NCI-H1694 (cell line): ENCODE measurements at regions not wholly inside any gene's neighbourhood (a gene's known extent, or its start where the extent isn't known, plus 50 kb on each side); places are given as distances from the start of the nearest gene placed in this dataset.
"Not testable (repeated sequence)": the region's sequence is repeated elsewhere in the genome, so short reads cannot be mapped to it uniquely, and the experiment has no call there.

Experiments used
- DNase-seq: peaks from one replicate; lab custom pipeline; 2025; lab: John Stamatoyannopoulos, UW

DNA sequence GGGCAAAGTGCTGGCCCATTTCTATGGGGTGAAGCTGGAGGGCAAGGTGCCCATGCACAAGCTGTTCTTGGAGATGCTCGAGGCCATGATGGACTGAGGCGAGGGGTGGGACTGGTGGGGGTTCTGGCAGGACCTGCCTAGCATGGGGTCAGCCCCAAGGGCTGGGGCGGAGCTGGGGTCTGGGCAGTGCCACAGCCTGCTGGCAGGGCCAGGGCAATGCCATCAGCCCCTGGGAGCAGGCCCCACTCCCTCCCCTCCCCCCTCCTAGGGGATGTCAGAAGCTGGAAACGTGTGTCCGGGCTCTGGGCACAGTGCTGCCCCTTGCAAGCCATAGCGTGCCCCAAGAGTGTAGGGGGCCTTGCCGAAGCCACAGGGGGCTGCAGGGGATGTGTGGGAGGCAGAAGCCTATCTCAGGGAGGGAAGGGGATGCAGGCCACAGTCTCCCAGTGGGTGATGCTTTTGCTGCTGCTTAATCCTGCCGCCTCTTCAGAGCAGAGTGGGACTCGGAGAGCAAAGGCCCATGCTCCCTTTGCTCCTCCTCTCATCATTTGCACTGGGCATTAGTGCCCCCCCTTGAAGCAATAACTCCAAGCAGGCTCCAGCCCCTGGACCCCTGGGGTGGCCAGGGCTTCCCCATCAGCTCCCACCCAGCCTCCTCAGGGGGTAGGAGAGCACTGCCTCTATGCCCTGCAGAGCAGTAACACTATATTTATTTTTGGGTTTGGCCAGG lies 85.2 kb downstream of the MRPL57 start:
- DNase-seq: not testable (repeated sequence)

DNA sequence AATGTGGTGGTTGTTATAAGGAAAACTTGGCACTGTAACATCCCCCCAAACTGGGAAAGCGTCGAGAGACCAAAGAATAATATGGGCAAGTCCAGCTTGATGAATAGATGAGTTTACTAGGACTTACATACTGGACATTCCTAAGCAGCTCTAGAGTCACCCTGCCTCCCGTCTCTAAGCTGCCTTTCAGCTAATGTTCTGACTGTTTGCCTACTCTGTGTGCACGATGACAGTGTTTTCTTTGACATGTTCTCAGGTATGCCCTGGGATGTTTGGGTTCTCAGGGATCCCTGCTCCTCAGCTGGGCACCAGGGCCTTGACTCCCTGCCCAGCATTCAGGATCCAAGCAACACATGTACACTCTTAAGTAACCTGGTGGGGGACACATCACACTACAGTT lies 87.5 kb downstream of the MRPL57 start:
- not testable (repeated sequence) for DNase-seq

DNA sequence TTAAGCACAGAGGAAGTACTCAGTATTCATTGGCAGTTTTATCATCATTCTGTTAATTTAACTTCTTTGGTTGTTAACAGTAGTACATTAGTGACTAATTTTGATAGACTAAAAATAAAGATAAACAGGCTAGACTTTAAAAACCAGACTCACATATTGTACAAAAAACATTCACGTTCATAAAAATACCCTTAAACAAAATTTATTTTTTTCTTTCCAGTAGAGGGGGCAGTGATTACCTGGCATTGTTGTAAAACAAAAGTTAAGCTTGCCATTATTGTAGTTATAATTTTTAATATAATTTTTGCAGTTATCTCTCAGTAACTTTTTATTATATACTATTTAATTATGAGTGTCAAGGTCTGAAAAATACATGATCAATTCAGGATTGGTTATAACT lies 92.0 kb downstream of the MRPL57 start:
- DNase-seq: not testable (repeated sequence)

DNA sequence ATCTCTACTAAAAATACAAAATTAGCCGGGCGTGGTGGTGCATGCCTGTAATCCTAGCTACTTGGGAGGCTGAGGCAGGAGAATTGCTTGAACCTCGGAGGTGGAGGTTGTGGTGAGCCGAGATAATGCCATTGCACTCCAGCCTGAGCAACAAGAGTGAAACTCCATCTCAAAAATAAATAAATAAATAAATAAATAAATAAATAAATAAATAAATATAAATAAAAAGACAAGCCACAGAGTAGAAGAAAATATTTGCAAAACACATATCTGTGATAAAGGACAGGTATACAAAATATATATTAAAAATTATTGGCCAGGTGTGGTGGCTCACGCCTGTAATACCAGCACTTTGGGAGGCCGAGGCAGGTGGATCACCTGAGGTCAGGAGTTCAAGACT lies 96.0 kb downstream of the MRPL57 start:
- not testable (repeated sequence) for DNase-seq

DNA sequence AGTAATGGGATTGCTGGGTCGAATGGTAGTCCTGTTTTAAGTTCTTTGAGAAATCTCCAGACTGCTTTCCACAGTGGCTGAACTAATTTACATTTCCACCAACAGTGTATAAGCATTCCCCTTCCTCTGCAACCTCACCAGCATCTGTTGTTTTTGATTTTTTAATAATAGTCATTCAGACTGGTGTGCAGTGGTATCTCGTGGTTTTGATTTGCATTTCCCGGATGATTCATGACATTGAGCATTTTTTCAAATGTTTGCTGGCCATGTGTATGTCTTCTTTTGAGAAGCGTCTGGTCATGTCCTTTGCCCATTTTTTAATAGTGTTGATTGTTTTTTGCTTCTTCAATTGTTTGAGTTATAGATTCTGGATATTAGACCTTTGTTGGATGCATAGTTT lies 98.0 kb downstream of the MRPL57 start:
- DNase-seq: not testable (repeated sequence)

DNA sequence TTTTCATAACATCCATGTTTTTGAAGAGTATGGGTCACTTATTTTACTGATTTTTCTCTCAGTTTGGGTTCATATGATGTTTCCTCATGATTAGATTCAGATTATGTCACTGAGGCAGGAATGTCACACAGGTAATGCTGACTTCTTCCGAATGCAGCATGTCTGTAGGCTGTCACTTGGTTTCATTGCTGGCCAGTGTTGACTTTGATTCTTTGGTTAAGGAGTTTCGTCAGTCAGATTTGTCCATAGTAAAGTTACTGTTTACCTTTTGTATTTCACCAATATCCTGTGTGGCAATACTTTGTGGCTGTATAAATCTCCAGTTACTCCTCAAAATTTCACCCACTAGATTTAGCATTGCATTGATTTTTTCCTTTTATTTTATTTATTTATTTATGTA lies 105.6 kb downstream of the MRPL57 start:
- no peak for DNase-seq

DNA sequence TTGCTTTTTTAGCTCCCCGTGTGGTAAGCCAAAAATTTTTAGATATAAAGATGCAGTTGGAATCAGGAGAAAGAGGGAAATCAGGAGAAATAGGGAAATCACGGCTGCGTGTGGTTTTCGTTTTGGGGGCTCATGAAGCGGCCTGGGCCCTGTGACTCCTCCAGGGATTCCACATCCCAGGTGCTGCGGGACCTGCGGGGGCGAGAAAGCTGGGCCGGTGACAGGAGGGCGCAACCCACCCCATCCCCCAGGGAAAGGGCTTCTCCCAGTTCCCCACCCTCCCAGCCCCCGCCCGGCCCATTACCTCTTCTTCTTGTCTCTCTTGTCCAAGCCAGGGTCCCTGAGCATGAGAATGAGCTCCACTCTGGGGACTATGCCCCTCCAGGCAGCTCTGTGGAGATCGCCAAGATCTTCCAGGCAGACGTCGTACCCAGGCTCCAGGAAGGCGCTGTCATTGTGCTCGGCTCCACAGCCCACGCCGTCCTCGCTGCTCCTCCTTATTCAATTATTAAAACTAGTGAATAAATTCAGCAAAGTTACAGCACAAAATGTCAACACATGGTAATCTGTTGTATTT lies 111.0 kb downstream of the MRPL57 start:
- no peak for DNase-seq

DNA sequence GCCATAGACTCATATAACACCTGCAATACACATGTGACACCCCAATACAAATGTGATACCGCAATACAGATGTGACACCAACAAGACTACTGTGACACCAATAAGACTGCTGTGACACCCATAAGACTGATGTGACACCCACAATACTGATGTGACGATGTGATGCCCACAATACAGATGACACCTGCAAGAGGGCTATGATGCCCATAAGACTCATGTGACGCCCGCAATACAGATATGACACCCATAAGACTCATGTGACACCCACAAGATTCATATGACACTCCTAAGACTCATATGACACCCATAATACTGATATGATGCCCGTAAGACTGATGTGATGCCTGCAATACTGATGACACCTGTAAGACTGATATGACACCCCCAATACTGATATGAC lies 113.0 kb downstream of the MRPL57 start:
- no peak for DNase-seq

DNA sequence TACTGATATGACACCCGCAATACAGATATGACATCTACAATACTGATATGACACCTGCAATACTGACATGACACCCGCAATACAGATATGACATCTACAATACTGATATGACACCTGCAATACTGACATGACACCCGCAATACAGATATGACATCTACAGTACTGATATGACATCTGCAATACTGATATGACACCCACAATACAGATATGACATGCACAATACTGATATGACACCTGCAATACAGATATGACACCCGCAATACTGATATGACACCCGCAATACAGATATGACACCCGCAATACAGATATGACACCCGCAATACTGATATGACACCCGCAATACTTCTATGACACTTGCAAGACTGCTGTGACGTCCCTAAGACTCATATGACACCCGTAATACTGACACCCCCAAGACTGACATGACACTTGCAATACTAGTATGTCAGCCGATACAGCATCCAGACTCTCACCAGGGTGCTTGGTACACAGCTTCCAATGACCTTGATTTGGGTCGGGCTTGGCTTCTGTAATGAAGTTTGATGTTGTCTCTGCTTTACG lies 114.1 kb downstream of the MRPL57 start:
- not testable (repeated sequence) for DNase-seq

DNA sequence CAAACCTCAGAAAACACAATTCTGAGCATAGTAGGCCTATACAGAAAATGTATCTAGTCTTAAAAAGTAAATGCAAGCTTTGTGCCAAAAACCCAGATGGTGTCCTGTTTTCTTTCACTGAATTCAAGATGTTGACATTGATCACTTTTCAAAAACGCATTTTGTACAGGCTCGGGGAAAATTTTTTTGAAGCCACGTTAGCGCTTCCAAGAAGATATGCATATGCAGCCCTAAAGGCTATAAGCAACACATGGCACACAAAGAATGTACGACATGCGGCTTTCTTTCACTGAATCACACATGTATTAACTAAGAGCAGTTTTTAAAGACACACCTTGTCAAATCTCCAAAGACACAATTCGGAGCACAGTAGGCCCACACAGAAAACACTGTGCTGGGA lies 115.4 kb downstream of the MRPL57 start:
- no peak for DNase-seq

DNA sequence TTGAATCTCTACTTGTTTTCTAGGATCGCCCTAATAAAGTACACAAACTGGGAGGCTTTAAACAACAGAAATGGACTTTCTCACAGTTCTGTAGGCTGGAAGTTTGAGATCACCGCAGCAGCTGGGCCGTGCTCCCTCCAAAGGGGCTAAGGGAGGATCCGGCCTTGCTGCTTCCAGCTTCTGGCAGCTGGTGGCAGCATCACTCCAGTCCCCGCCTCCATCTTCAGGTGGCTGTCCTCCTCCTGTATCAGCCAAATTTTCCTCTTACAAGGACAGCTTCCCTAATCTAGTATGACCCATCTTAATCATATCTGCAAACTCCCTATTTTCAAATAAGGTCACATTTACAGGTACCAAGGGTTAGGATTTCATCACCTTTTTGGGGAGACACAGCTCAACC lies 120.5 kb downstream of the MRPL57 start:
- not testable (repeated sequence) for DNase-seq

DNA sequence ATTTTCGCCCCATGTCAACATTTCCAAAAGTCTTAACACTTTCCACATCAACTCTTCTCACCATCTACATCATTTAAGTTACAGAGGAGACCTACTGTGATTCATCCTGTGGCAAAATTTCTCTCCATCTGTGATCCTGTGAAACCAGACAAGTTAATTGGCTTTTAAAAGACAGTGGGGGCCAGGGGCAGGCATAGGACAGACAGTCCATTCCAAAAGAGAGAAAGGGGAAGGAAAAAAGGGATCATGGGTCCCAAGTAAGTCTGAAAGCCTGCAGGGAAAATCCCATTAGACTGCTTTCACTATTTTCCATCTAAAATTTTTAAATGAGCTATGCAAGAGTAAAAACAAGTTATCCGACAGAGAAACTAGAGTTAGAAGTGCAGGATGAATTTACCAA lies 121.0 kb downstream of the MRPL57 start:
- peak; percentile 4 for DNase-seq

DNA sequence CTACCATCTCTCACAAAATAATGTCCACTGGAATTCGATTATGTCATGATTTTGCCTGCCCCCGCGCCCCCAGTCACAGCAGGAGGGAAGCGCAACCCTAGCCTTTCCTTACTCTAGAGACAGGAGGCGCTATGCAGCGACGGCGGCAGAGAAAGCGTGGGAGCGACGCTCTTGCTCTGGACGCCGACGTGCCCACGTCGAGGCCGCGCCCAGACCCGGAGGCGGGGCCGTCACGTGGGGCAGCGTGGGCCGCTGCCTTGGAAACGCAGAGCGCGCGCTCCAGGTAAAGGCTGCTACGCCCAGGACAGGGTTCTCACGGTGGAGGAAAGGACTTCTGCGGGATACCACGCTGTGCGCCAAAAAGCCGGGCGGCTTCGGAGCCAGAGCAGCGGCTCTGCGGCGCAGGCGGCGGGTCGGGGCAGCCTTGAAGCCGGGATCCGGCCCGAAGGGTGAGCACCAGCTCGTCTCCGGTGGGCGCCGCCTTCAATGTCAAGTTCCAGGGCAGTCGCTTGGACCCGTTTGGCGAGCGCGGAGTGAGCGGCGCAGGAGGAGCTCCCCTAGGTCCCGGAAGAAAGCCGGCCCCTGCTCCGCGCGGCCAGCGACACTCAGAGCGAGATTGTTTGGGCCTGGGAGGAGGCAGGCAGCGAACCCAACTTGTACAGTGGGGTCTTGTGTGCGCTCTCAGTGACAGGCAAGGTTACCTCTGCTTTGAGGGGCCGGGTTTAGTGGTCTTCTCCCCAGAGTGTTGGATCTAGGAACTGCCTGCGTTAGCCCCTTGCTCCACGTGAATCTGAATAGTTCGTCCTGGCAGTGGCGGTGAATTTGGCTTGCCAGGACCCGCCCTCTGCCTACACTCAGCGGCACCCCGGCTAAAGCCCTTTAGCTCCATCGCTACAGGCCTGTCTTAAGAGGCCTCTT lies 121.7 kb downstream of the MRPL57 start:
- DNase-seq: peak; percentile 58

DNA sequence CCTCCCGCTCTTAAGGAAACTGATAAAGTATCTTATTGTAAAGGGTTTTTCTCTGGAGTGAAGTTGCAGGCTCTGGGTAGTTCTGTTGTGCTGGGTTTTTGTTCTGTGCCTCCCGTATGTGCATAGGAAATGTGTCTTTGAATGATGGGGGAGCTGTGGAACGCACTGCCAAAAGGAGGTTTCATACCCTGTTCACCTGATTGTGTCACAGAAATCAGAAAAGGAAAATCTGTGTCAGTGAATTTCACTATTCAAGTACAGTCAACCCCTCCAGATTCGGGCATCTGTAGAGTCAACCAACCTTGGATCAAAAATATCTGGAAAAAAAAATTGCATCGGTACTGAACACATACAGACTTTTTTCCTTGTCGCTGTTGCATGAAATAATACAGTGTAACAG lies 127.8 kb downstream of the MRPL57 start:
- DNase-seq: no peak

DNA sequence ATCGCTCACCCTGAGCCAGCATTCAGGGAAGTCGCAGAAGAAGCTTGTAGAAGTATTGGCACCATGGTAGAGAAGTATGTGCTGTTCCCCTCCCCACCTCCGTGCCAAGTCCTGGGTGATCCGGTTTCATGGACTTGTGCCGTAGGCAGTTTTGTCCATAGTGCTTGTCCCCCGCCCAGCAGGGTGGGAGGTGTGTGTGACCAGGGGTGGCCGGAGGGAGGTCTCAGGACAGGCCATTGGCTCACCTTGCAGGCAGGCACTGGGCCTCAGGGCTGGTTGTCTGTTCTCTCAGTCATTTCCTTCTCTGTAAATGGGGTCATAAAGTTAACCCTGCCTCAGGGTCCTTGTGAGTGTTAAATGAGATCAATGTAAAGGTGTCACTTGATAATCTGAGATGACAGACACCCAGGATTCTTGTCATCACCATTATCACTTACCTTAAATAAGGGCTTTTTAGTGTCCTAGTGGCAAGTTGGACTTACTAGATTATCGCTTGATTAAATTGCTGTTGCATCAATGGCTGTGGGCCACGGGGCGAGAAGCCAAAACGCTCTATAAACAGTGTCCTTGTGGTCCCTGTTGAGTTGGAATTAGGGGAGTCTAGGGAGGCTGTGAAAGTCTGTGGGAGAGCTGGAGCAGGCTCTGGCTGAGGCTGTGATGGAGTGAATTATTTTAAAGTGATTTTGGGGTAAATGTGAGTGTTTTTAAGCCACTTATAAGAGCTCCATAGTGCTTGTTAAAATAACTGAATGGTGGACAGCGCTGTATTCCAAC lies 130.0 kb downstream of the MRPL57 start:
- not testable (repeated sequence) for DNase-seq

DNA sequence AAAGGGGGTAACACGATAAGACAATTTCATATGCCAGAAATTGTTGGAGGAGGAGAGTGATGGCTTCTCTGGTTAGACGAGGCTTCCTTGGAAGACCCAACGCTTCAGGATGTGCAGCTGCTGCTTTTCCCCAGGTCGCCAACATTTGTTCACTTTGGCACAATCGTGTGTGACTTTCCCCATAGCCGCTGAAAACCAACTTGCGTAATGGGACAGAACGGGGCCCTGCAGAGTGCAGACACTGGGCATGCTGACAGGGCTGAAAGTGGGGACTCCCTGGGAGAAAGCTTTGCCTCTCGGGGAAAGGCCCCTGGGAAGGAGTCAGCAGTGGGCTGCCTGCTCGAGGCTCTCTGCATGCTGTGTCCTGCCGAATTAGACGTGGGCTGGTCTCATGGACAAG lies 130.7 kb downstream of the MRPL57 start:
- DNase-seq: not testable (repeated sequence)

DNA sequence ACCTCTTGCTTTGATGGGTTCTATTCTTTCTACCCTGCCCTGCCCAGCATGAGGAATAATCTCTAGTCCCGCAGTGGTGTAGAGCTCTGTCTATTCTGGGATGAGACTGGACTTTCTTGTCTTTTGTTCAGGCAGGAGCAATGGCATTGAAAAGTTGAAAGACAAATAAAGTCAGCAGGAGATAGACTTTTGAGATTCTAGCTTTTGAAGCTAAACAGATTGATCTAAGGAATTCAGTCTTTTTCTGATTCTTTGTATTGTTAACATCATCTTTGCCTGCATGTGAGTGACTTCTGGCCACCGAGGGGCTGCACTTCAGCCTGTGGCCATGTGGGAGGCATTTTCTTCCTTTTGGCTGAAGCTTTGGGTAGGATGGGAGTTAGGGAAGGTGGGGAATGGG lies 132.4 kb downstream of the MRPL57 start:
- no peak for DNase-seq

DNA sequence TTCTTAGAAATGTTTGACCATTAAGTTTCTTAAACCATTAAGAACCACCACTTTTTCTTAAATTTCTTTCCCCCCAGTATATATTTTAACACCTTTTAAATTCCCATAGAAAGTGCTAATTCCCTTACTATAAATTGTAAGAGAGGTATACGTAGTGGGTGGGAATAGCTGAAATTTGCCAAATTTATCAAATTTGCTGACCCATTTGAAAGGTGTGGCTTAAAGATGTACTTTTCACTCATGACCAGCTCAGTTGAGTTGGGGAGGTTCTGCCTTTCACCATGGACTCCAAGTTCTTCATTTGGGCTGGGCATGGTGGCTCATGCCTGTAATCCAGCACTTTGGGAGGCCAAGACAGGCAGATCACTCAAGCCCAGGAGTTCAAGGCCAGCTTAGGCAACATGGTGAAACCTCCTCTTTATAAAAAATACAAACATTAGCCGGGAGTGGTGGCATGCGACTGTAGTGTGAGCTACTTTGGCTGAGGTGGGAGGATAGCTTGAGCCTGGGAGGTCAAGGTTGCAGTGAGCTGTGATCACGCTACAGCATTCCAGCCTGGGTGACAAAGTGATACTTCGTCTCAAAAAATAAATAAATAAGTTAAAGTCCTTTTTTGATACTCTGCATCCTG lies 133.2 kb downstream of the MRPL57 start:
- DNase-seq: no peak

DNA sequence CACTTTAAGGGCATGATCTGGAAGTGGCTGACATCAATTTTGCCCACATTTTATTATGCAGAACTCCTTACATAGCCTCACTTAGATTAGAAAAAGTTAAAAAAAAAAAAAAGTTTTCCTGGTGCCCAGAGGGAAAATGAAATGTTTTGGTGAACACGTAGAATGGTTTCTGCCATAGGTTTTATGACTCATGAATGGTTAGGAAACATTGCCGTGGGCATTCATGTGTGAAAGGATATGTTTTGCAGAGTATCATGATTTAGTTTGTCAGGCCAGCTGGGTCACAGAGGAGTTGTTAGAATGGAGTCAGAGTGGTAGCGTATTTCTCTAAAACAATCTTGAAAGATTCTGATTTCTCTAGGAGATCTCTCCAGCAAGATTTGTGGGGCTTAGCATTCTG lies 133.8 kb downstream of the MRPL57 start:
- no peak for DNase-seq

DNA sequence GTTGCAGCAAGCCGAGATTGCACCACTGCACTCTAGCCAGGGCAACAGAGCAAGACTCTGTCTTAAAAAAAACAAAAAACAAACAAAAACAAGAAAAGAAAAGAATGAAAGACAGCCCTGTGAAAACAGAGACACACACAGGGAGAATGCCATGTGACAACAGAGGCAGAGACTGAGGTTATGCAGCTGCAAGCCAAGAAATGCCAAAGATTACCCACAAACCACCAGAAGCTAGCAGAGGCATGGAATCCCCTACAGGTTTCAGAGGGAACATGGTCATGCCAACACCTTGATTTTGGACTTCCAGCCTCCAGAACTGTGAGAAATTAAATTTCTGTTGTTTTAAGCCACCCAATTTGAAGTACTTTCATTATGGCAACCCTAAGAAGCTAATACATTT lies 138.5 kb downstream of the MRPL57 start:
- DNase-seq: not testable (repeated sequence)

DNA sequence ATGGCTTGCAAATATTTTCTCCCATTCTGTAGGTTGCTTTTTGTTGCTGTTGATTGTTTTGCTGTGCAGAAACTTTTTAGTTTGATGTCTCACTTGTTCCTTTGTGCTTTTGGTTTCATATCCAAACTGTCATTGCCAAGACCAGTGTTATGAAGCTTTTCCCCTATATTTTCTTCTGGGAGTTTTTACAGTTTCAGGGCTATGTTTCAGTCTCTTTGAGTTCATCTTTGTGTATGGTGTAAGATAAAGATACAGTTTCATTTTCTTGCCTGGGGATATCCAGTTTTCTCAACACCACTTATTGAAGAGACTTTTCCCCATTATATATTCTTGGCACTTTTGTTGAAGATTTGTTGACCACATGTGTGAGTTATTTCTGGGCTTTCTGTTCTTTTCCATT lies 139.9 kb downstream of the MRPL57 start:
- DNase-seq: no peak
